GM12878 (cell line): ENCODE measurements at regions not wholly inside any gene's neighbourhood (a gene's known extent, or its start where the extent isn't known, plus 50 kb on each side); places are given as distances from the start of the nearest gene placed in this dataset.

Experiments
- ATAC-seq: fragments of 200-7000 bp; cut with Tn5 transposase; 3 replicates; pipeline ENCODE4 v1.9.1; 2020; ENCODE audit warnings: mild to moderate bottlenecking, moderate library complexity
- BruUV-seq: library from RNA; stranded (reverse); fragments of 400-500 nt; replicated peaks from 2 replicates; lab custom pipeline; 2021; lab: Mats Ljungman, UMichigan
- CTCF ChIA-PET: fragments of 300-600 bp; sonication (Branson Sonifier 250); formaldehyde crosslinking; extraction: SDS; loops from one replicate; lab custom pipeline; 2021; ENCODE audit warnings: inconsistent platforms; lab: Yijun Ruan, JAX
- POLR2A ChIA-PET: fragments of 350-600 bp; formaldehyde crosslinking; extraction: SDS; loops from one replicate; lab custom pipeline; 2021; ENCODE audit warnings: inconsistent platforms; lab: Charles Lee
- RAD21 ChIA-PET: fragments of 300-600 bp; sonication (Branson Sonifier 250); formaldehyde crosslinking; loops from one replicate; lab custom pipeline; 2023; ENCODE audit warnings: antibody characterized with exemption; ENCODE audit not compliant: unreplicated experiment; lab: Charles Lee
- SMC1A ChIA-PET: fragments of 300-600 bp; sonication (Branson Sonifier 250); formaldehyde crosslinking; loops from one replicate; lab custom pipeline; 2023; ENCODE audit not compliant: unreplicated experiment, uncharacterized antibody; lab: Charles Lee
- DNase-seq: peaks from one replicate; pipeline ENCODE4 v3.0.0-alpha.2; 2011; ENCODE audit warnings: low read depth, low spot score
- FAIRE-seq: peaks from 3 replicates; lab custom pipeline; 2011; peaks lifted over from hg19 to GRCh38; lab: Jason Lieb, UNC
- H2AFZ ChIP-seq: 2 replicates; pipeline ENCODE4 v1.6.0; 2011; ENCODE audit warnings: low read depth, low read length, control low read depth; ENCODE audit not compliant: control insufficient read depth
- H3K27ac ChIP-seq: 2 replicates; pipeline ENCODE4 v1.5.1; 2011; ENCODE audit warnings: control low read depth; ENCODE audit not compliant: control insufficient read depth, insufficient read depth
- H3K27me3 ChIP-seq, 2 experiments: replicated peaks in 1 of 2; 2 replicates each; pipeline versions ENCODE4 v1.6.0 to v1.6.1; 2011; ENCODE audit warnings: low read length in 1 of 2; ENCODE audit not compliant: control insufficient read depth in 2 of 2, insufficient read depth in 2 of 2
- H3K36me3 ChIP-seq, 2 experiments: 2 replicates each; pipeline ENCODE4 v1.5.1; 2011; ENCODE audit warnings: low read length in 1 of 2; ENCODE audit not compliant: control insufficient read depth in 2 of 2, insufficient read depth in 2 of 2
- H3K4me1 ChIP-seq: 2 replicates; pipeline ENCODE4 v1.6.1; 2011; ENCODE audit warnings: mild to moderate bottlenecking, low read length, moderate library complexity, mixed read lengths; ENCODE audit not compliant: control insufficient read depth, insufficient read depth
- H3K4me2 ChIP-seq: 2 replicates; pipeline ENCODE4 v1.6.0; 2011; ENCODE audit warnings: control low read depth; ENCODE audit not compliant: control insufficient read depth, insufficient read depth
- H3K4me3 ChIP-seq: fragments of 200-600 bp; sonication (generic); 2 replicates; pipeline ENCODE4 v1.5.1; 2016
- H3K79me2 ChIP-seq: 2 replicates; pipeline ENCODE4 v1.6.0; 2011; ENCODE audit warnings: low read length; ENCODE audit not compliant: control insufficient read depth, insufficient read depth
- H3K9ac ChIP-seq: 2 replicates; pipeline ENCODE4 v1.8.0; 2011; ENCODE audit warnings: low read length, control low read depth, mixed read lengths; ENCODE audit not compliant: control insufficient read depth, insufficient read depth
- H3K9me3 ChIP-seq: replicated peaks from 3 replicates; pipeline ENCODE4 v1.5.1; 2011; ENCODE audit warnings: mild to moderate bottlenecking, low read length; ENCODE audit not compliant: control insufficient read depth, insufficient read depth
- H4K20me1 ChIP-seq: 2 replicates; pipeline ENCODE4 v1.6.0; 2011; ENCODE audit not compliant: control insufficient read depth, insufficient read depth
- BMI1 ChIP-seq: fragments of 450-650 bp; IDR thresholded peaks from 2 replicates; pipeline ENCODE4 v1.6.1; 2016; ENCODE audit warnings: mild to moderate bottlenecking, moderate library complexity, borderline replicate concordance
- CHD2 ChIP-seq: IDR thresholded peaks from 2 replicates; pipeline ENCODE4 v1.6.1; 2011; ENCODE audit warnings: low read depth, low read length, improper control_type of control experiment, borderline replicate concordance
- EZH2 ChIP-seq: IDR thresholded peaks from 2 replicates; pipeline ENCODE4 v1.6.1; 2012; ENCODE audit warnings: low read depth, mild to moderate bottlenecking, control low read depth, inconsistent platforms, low read length, borderline replicate concordance; ENCODE audit not compliant: control insufficient read depth
- IRF3 ChIP-seq: fragments of 450-650 bp; IDR thresholded peaks from 2 replicates; pipeline ENCODE4 v1.6.1; 2014; ENCODE audit warnings: mild to moderate bottlenecking
- LARP7 ChIP-seq: fragments of 450-650 bp; IDR thresholded peaks from 2 replicates; pipeline ENCODE4 v1.6.1; 2017; ENCODE audit warnings: mild to moderate bottlenecking
- MLLT1 ChIP-seq: fragments of 450-650 bp; IDR thresholded peaks from 2 replicates; pipeline ENCODE4 v1.6.1; 2016; ENCODE audit warnings: mild to moderate bottlenecking
- SIX5 ChIP-seq: IDR thresholded peaks from 2 replicates; pipeline ENCODE4 v1.6.1; 2011; ENCODE audit warnings: mild to moderate bottlenecking, low read depth, low read length, moderate library complexity; ENCODE audit not compliant: severe bottlenecking
- TCF12 ChIP-seq: IDR thresholded peaks from 2 replicates; pipeline ENCODE4 v1.6.1; 2011; ENCODE audit warnings: low read depth, mild to moderate bottlenecking, low read length
- TCF3 ChIP-seq: IDR thresholded peaks from 2 replicates; pipeline ENCODE4 v1.6.1; 2012; ENCODE audit warnings: low read depth, mild to moderate bottlenecking, low read length, borderline replicate concordance; ENCODE audit not compliant: insufficient read depth
- ZNF384 ChIP-seq: IDR thresholded peaks from 2 replicates; pipeline ENCODE4 v1.6.1; 2012; ENCODE audit warnings: low read depth, mild to moderate bottlenecking, low read length, improper control_type of control experiment, borderline replicate concordance
- WGBS: methylation state at CpG from one replicate; pipeline ENCODE4 v1.1.6; 2016; ENCODE audit warnings: low lambda C conversion rate; ENCODE audit not compliant: insufficient replicate concordance, insufficient coverage; ENCODE audit errors: missing lambda C conversion rate; 5-methylcytosine and 5-hydroxymethylcytosine counted together
- in situ Hi-C: fragments of 300-500 bp; cut with MboI; formaldehyde crosslinking; loops from 9 replicates; pipeline ENCODE4 v1.14.3; 2018; ENCODE audit warnings: mixed read lengths
- intact Hi-C: fragments of 100-400 bp; cut with micrococcal nuclease; formaldehyde crosslinking; loops from one replicate; pipeline ENCODE4 v1.14.2; 2022; ENCODE audit not compliant: unreplicated experiment

- intact Hi-C loops, result no loop called here
- CTCF ChIA-PET, result interaction anchor here (0.7 to 2.6 kb wide), 3 partner anchors 59 to 1847 kb away, joined by 3 to 7 read pairs (median 3); no protein-coding TSS in a partner anchor
- no peak overlapping the region for H2AFZ ChIP-seq
- no peaks in the 10 kb centered on the region for H3K9me3 ChIP-seq
- no peaks in the 10 kb centered on the region for H3K27me3 ChIP-seq
- SMC1A ChIA-PET, result interaction anchor here (0.8 to 1.6 kb wide), 4 partner anchors 18 to 217 kb away, joined by 3 to 4 read pairs (median 4); no protein-coding TSS in a partner anchor
- no peak for TF ChIP-seq IRF3
- no peak for TF ChIP-seq SIX5
- no peak for TF ChIP-seq ZNF384
- TF ChIP-seq EZH2, result no peak
- TF ChIP-seq LARP7, result no peak
- no peak for TF ChIP-seq BMI1
- TF ChIP-seq CHD2, result no peak
- no peak for TF ChIP-seq TCF12
- no peak for TF ChIP-seq TCF3
- TF ChIP-seq MLLT1, result no peak
- no peak overlapping the region for H3K27ac ChIP-seq
- H4K20me1 ChIP-seq, result no peaks in the 10 kb centered on the region
- no peaks in the 10 kb centered on the region for H3K79me2 ChIP-seq
- H3K4me1 ChIP-seq, result peaks cover 3% of the 10 kb centered on the region; the same call in 1 of the 2 replicates
- POLR2A ChIA-PET, result interaction anchor here (0.7 kb wide), 1 partner anchor 140 kb away, joined by 3 read pairs; no protein-coding TSS in a partner anchor
- no peak for DNase-seq
- RAD21 ChIA-PET, result interaction anchor here (0.7 kb wide), 1 partner anchor 69 kb away, joined by 4 read pairs; no protein-coding TSS in a partner anchor
- BruUV-seq, result no TSS peak
- H3K4me3 ChIP-seq, result no peak overlapping the region
- in situ Hi-C loops, result no loop called here
- H3K36me3 ChIP-seq, result no peaks in the 10 kb centered on the region
- no peak for FAIRE-seq
- H3K9ac ChIP-seq, result no peak overlapping the region
- 50% methylated on average over 2 of the region's 2 CpGs for WGBS
- H3K4me2 ChIP-seq, result no peak overlapping the region
- no peak for ATAC-seq
Measured at GRCh38 chr1:200338451-200338850, 71.4 kb downstream of the ZNF281 start.
